ENCODE measurements at regions not wholly inside any gene's neighbourhood (a gene's known extent, or its start where the extent isn't known, plus 50 kb on each side); places are given as distances from the start of the nearest gene placed in this dataset.

DNA sequence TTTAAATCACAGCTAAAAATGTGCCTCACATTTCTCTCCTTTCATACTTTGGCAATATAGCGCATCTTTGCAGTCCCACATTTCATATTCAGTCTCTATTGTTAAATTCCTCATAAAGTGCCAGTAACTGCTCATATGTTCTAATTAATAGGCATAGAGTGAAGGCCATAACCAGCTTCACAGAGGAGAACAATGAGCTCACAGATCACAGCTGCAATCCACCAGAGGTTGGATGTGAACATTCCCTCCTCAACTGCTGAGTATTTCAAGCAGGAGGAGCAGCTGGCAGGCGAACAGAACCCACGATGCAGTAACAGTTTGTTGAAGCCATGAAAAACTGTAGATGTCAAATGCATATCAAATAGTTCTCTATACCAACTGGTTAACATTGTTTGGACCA is 2088.7 kb upstream of the AGA start:
- Histone ChIP-seq H3K27me3 (ENCODE audit: control insufficient read depth, insufficient read depth, low read length) (no peaks in the 10 kb centered on the region), H3K9ac (ENCODE audit: low read depth, low read length) (no peak overlapping the region), H3K4me1 (ENCODE audit: control insufficient read depth, insufficient read depth, low read length) (no peaks in the 10 kb centered on the region), H3K9me3 (ENCODE audit: control insufficient read depth, insufficient read depth, low read length) (no peaks in the 10 kb centered on the region), H3K36me3 (ENCODE audit: control insufficient read depth, insufficient read depth, low read length) (no peaks in the 10 kb centered on the region), H3K27ac (ENCODE audit: low read depth, low read length) (no peak overlapping the region), H3K4me3 (ENCODE audit: low read depth, low read length) (no peak overlapping the region)

DNA sequence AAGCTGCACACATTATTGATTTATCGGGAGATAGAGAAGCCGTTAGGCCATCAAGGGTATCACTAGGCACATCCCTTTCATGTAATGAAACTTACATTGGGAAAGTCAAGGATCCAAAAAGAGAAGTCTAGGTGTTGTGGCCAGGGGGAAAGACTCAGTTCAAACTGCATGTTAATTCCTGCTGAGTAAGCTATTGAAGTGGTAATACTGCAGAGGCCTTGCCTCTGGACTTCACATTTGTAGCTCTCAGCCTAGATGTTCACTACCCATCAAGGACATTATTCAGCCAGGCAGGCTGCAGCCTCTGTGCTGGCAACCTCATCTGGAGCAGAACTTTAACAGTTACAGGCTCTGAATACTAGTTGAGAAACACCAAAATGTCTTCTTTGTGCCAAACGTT is 2094.5 kb upstream of the AGA start:
- Histone ChIP-seq H3K9me3 (ENCODE audit: control insufficient read depth, insufficient read depth, low read length) (no peaks in the 10 kb centered on the region), H3K27me3 (ENCODE audit: control insufficient read depth, insufficient read depth, low read length) (no peaks in the 10 kb centered on the region), H3K36me3 (ENCODE audit: control insufficient read depth, insufficient read depth, low read length) (no peaks in the 10 kb centered on the region), H3K4me3 (ENCODE audit: low read depth, low read length) (no peak overlapping the region), H3K4me1 (ENCODE audit: control insufficient read depth, insufficient read depth, low read length) (peaks cover 7% of the 10 kb centered on the region), H3K9ac (ENCODE audit: low read depth, low read length) (no peak overlapping the region), H3K27ac (ENCODE audit: low read depth, low read length) (no peak overlapping the region)

- H3K27ac ChIP-seq (ENCODE audit: low read depth, low read length): no peak overlapping the region
- H3K9ac ChIP-seq (ENCODE audit: low read depth, low read length): no peak overlapping the region
- H3K4me1 ChIP-seq (ENCODE audit: control insufficient read depth, insufficient read depth, low read length): peaks cover 7% of the 10 kb centered on the region
- no peak overlapping the region for H3K4me3 ChIP-seq (ENCODE audit: low read depth, low read length)
- H3K36me3 ChIP-seq (ENCODE audit: control insufficient read depth, insufficient read depth, low read length): no peaks in the 10 kb centered on the region
- H3K9me3 ChIP-seq (ENCODE audit: control insufficient read depth, insufficient read depth, low read length): no peaks in the 10 kb centered on the region
- no peaks in the 10 kb centered on the region for H3K27me3 ChIP-seq (ENCODE audit: control insufficient read depth, insufficient read depth, low read length)
Measured at GRCh38 chr4:179539641-179540040, 2097.4 kb upstream of the AGA start.

- Histone ChIP-seq H3K27ac (ENCODE audit: low read depth, low read length) (no peak overlapping the region), H3K9ac (ENCODE audit: low read depth, low read length) (no peak overlapping the region), H3K27me3 (ENCODE audit: control insufficient read depth, insufficient read depth, low read length) (no peaks in the 10 kb centered on the region), H3K4me3 (ENCODE audit: low read depth, low read length) (no peak overlapping the region), H3K36me3 (ENCODE audit: control insufficient read depth, insufficient read depth, low read length) (no peaks in the 10 kb centered on the region), H3K4me1 (ENCODE audit: control insufficient read depth, insufficient read depth, low read length) (no peaks in the 10 kb centered on the region), H3K9me3 (ENCODE audit: control insufficient read depth, insufficient read depth, low read length) (no peaks in the 10 kb centered on the region)
Measured at GRCh38 chr4:179543771-179544170, 2101.5 kb upstream of the AGA start.

GRCh38 chr4:179544496-179544895 is 2102.3 kb upstream of the AGA start:
- Histone ChIP-seq H3K4me3 (ENCODE audit: low read depth, low read length) (no peak overlapping the region), H3K9me3 (ENCODE audit: control insufficient read depth, insufficient read depth, low read length) (no peaks in the 10 kb centered on the region), H3K4me1 (ENCODE audit: control insufficient read depth, insufficient read depth, low read length) (no peaks in the 10 kb centered on the region), H3K27ac (ENCODE audit: low read depth, low read length) (no peak overlapping the region), H3K36me3 (ENCODE audit: control insufficient read depth, insufficient read depth, low read length) (no peaks in the 10 kb centered on the region), H3K27me3 (ENCODE audit: control insufficient read depth, insufficient read depth, low read length) (no peaks in the 10 kb centered on the region), H3K9ac (ENCODE audit: low read depth, low read length) (no peak overlapping the region)

- H3K36me3 ChIP-seq (ENCODE audit: control insufficient read depth, insufficient read depth, low read length): no peaks in the 10 kb centered on the region
- no peaks in the 10 kb centered on the region for H3K27me3 ChIP-seq (ENCODE audit: control insufficient read depth, insufficient read depth, low read length)
- no peaks in the 10 kb centered on the region for H3K4me1 ChIP-seq (ENCODE audit: control insufficient read depth, insufficient read depth, low read length)
- no peak overlapping the region for H3K27ac ChIP-seq (ENCODE audit: low read depth, low read length)
- H3K9ac ChIP-seq (ENCODE audit: low read depth, low read length): no peak overlapping the region
- no peaks in the 10 kb centered on the region for H3K9me3 ChIP-seq (ENCODE audit: control insufficient read depth, insufficient read depth, low read length)
- no peak overlapping the region for H3K4me3 ChIP-seq (ENCODE audit: low read depth, low read length)
Measured at GRCh38 chr4:179552131-179552530, 2109.9 kb upstream of the AGA start.

DNA sequence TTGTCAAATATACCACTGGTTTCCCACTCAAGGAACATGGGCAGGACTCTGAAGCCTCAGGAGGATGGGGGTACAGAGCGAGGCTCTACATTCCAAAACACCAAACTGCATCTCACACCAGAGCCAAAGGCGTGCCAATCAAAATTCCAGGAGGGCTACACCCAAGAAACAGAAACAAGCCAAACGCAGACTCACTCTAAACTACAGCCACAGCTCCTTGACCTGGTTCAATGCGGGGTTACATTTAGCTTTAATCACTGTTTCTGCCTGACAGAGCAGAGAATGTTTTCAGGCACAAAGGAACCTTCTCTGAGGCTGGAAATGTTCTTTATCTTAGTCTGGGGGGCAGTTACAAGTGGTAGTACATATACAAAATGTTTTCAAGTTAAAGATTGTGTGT is 2121.5 kb upstream of the AGA start:
- H3K4me3 ChIP-seq (ENCODE audit: low read depth, low read length): no peak overlapping the region
- H3K4me1 ChIP-seq (ENCODE audit: control insufficient read depth, insufficient read depth, low read length): no peaks in the 10 kb centered on the region
- H3K27ac ChIP-seq (ENCODE audit: low read depth, low read length): no peak overlapping the region
- no peaks in the 10 kb centered on the region for H3K27me3 ChIP-seq (ENCODE audit: control insufficient read depth, insufficient read depth, low read length)
- peaks cover 7% of the 10 kb centered on the region; the same call in 1 of the 2 replicates for H3K9me3 ChIP-seq (ENCODE audit: control insufficient read depth, insufficient read depth, low read length)
- no peaks in the 10 kb centered on the region for H3K36me3 ChIP-seq (ENCODE audit: control insufficient read depth, insufficient read depth, low read length)
- no peak overlapping the region for H3K9ac ChIP-seq (ENCODE audit: low read depth, low read length)

GRCh38 chr4:179569549-179569948 is 2127.3 kb upstream of the AGA start:
- H3K4me1 ChIP-seq (ENCODE audit: control insufficient read depth, insufficient read depth, low read length): no peaks in the 10 kb centered on the region
- H3K36me3 ChIP-seq (ENCODE audit: control insufficient read depth, insufficient read depth, low read length): no peaks in the 10 kb centered on the region
- peaks cover 7% of the 10 kb centered on the region; the same call in 1 of the 2 replicates for H3K9me3 ChIP-seq (ENCODE audit: control insufficient read depth, insufficient read depth, low read length)

DNA sequence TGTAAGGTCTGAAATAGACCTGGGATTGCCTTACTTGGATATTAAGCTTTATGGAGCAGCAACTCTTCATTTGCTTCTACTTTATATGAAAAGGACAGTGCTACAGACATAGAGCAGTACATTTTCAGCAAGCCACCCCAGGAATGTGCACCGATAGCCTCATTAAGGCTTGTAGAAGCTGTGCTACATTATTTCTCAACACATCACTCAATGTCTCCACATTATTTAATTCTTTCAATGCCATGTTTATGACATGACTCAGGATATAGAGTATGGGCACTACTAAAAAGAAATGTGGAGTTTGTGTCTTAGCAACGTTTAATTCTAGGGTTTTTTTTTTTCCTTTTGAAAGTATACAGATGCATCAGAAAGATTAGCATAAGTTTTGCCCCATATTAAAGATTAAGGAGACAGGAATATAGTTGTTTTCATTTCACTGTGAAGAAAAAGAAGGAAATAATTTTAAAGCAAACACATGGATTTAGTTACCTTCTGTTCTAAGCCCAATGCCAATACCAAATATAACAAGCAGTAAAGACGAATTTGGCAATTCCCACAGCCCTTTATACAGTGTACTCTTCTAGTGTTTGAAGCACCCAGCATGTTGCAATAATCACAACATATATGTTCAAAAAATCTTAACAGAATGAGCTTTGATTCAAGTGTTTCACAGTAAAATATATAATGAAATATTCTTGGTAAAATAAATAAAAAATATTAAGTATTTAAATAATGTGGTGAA is 2140.1 kb upstream of the AGA start:
- Histone ChIP-seq H3K36me3 (ENCODE audit: control insufficient read depth, insufficient read depth, low read length) (no peaks in the 10 kb centered on the region), H3K27me3 (ENCODE audit: control insufficient read depth, insufficient read depth, low read length) (no peaks in the 10 kb centered on the region), H3K9ac (ENCODE audit: low read depth, low read length) (no peak overlapping the region), H3K4me3 (ENCODE audit: low read depth, low read length) (no peak overlapping the region), H3K9me3 (ENCODE audit: control insufficient read depth, insufficient read depth, low read length) (no peaks in the 10 kb centered on the region), H3K4me1 (ENCODE audit: control insufficient read depth, insufficient read depth, low read length) (peaks cover 8% of the 10 kb centered on the region; the same call in 1 of the 2 replicates), H3K27ac (ENCODE audit: low read depth, low read length) (no peak overlapping the region)

More at GRCh38 chr4:179569549-179569948, 2127.3 kb upstream of the AGA start:
- H3K27ac ChIP-seq (ENCODE audit: low read depth, low read length): no peak overlapping the region
- H3K27me3 ChIP-seq (ENCODE audit: control insufficient read depth, insufficient read depth, low read length): no peaks in the 10 kb centered on the region
- H3K4me3 ChIP-seq (ENCODE audit: low read depth, low read length): no peak overlapping the region
- no peak overlapping the region for H3K9ac ChIP-seq (ENCODE audit: low read depth, low read length)

DNA sequence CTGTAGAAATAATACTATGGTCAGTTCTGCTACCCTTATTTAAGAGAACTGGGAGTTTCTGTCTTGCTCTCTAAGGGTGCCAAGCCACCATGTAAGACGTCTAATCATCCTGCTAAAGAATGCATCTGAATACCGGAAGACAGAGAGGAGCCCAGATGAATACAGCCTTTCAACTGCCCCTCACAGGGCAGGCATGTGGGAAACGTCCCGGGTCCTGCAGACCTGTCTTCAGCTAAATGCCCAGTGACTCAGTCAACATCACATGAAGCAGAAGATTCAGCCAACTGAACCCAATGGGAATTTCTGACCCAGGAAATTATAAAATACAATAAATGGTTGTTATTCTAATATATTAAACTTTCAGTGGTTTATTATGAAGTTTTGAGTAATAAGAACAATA is 2141.0 kb upstream of the AGA start:
- Histone ChIP-seq H3K9ac (ENCODE audit: low read depth, low read length) (no peak overlapping the region), H3K4me3 (ENCODE audit: low read depth, low read length) (no peak overlapping the region), H3K4me1 (ENCODE audit: control insufficient read depth, insufficient read depth, low read length) (peaks cover 8% of the 10 kb centered on the region; the same call in 1 of the 2 replicates), H3K36me3 (ENCODE audit: control insufficient read depth, insufficient read depth, low read length) (no peaks in the 10 kb centered on the region), H3K27me3 (ENCODE audit: control insufficient read depth, insufficient read depth, low read length) (no peaks in the 10 kb centered on the region), H3K9me3 (ENCODE audit: control insufficient read depth, insufficient read depth, low read length) (no peaks in the 10 kb centered on the region), H3K27ac (ENCODE audit: low read depth, low read length) (no peak overlapping the region)

- no peaks in the 10 kb centered on the region for H3K36me3 ChIP-seq (ENCODE audit: control insufficient read depth, insufficient read depth, low read length)
- H3K4me3 ChIP-seq (ENCODE audit: low read depth, low read length): no peak overlapping the region
- H3K27ac ChIP-seq (ENCODE audit: low read depth, low read length): no peak overlapping the region
Measured at GRCh38 chr4:179584101-179584500, 2141.9 kb upstream of the AGA start.

More at GRCh38 chr4:179584101-179584500, 2141.9 kb upstream of the AGA start:
- Histone ChIP-seq H3K4me1 (ENCODE audit: control insufficient read depth, insufficient read depth, low read length) (peaks cover 8% of the 10 kb centered on the region; the same call in 1 of the 2 replicates), H3K27me3 (ENCODE audit: control insufficient read depth, insufficient read depth, low read length) (no peaks in the 10 kb centered on the region), H3K9me3 (ENCODE audit: control insufficient read depth, insufficient read depth, low read length) (no peaks in the 10 kb centered on the region), H3K9ac (ENCODE audit: low read depth, low read length) (no peak overlapping the region)
